NCI-H1436 (cell line): ENCODE measurements at regions not wholly inside any gene's neighbourhood (a gene's known extent, or its start where the extent isn't known, plus 50 kb on each side); places are given as distances from the start of the nearest gene placed in this dataset.

Experiments
- DNase-seq: peaks from one replicate; lab custom pipeline; 2025; lab: John Stamatoyannopoulos, UW

DNA sequence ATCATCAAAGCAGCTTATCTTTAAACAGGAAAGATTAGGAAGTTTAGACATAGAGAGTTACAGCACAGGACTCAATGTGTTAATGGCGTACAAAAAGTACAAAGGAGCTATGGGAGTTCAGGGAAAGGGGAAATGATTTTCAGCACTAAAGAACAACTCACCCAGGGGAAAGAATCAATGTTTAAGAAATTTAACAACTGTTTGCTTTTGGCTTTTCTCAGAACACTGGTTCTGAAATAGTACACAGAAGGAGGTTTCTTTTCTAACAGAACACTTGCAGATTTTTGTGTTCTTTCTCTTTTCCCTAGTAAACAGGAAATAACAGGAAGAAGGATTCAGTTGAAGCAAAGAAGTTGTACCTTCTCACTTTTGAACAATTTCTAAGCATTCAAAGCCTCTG is 71.3 kb upstream of the GHR start:
- no peak for DNase-seq

GRCh38 chr5:42360056-42360455 is 63.2 kb upstream of the GHR start:
- no peak for DNase-seq

- DNase-seq, result no peak
Measured at GRCh38 chr5:42360616-42361314, 62.5 kb upstream of the GHR start.

DNA sequence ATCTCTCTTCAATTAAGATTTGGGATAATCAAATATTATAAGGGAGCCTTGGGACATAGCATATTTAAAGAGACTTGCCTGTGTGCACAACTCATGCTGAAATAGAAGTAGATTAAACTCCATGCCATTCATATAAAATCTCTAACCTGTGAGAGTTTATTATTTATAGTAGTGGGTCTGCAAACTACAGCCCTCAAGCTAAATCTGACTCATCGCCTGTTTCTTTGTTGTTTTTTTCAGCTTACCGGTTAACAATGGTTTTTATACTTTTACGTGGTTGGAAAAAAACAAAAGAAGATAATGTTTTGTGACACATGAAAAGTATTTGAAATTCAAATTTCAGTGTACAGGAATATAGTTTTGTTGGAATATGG is 61.9 kb upstream of the GHR start:
- no peak for DNase-seq

DNA sequence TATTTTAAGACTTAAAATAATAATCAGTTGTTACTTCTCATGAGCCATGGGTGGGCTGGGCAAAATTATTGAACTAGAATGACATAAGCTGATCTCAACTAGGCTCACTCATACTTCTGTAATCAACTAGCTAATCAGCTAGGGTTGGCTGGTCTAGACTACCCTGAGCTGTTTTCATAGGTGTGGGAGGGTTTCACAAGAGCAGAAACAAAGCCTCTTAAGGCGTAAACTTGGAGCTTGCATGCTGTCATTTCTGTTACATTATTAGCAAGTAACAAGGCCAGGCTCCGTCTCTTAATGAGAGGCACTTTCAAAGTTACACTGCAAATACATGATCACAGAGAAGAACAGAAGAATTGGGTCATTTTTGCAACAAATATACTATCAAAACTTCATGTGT is 57.2 kb upstream of the GHR start:
- DNase-seq, result no peak
